Small intestine (tissue), 7 donors: ENCODE measurements at regions not wholly inside any gene's neighbourhood (a gene's known extent, or its start where the extent isn't known, plus 50 kb on each side); places are given as distances from the start of the nearest gene placed in this dataset.
A peak's percentile ranks its signal among the peaks of the same experiment; 100 is the strongest.

Experiments used
- DNase-seq, 2 donors: peaks; one replicate each; pipeline versions ENCODE4 v3.0.0 to v3.0.0-alpha.2; 2013
- FAIRE-seq: peaks from 2 replicates; lab custom pipeline; 2012; peaks lifted over from hg19 to GRCh38; lab: Jason Lieb, UNC
- H3K27ac ChIP-seq, 3 donors: one replicate each; pipeline ENCODE4 v1.5.1; 2013; ENCODE audit warnings: low read length in 2 of 3, mild to moderate bottlenecking in 2 of 3, control low read depth in 1 of 3, inconsistent platforms in 1 of 3, low read depth in 1 of 3, moderate library complexity in 1 of 3
- H3K27me3 ChIP-seq, 3 donors: one replicate each; pipeline ENCODE4 v1.6.1; 2013; ENCODE audit warnings: low read length in 3 of 3, inconsistent platforms in 1 of 3; ENCODE audit not compliant: control insufficient read depth in 3 of 3, insufficient read depth in 3 of 3
- H3K36me3 ChIP-seq, 3 donors: one replicate each; pipeline ENCODE4 v1.6.1; 2013; ENCODE audit warnings: low read length in 3 of 3, inconsistent platforms in 1 of 3, low read depth in 1 of 3, mild to moderate bottlenecking in 1 of 3, moderate library complexity in 1 of 3; ENCODE audit not compliant: control insufficient read depth in 3 of 3, insufficient read depth in 2 of 3
- H3K4me1 ChIP-seq, 3 donors: one replicate each; pipeline ENCODE4 v1.6.1; 2013; ENCODE audit warnings: low read length in 2 of 3, inconsistent platforms in 1 of 3, low read depth in 1 of 3, mild to moderate bottlenecking in 1 of 3, moderate library complexity in 1 of 3; ENCODE audit not compliant: control insufficient read depth in 3 of 3, insufficient read depth in 2 of 3
- H3K4me3 ChIP-seq, 3 donors: one replicate each; pipeline ENCODE4 v1.5.1; 2013; ENCODE audit warnings: low read length in 3 of 3, control low read depth in 1 of 3, inconsistent platforms in 1 of 3, low read depth in 1 of 3, mild to moderate bottlenecking in 1 of 3, moderate library complexity in 1 of 3
- H3K9me3 ChIP-seq, 2 donors: one replicate each; pipeline ENCODE4 v1.6.1; 2013; ENCODE audit warnings: low read depth in 1 of 2, low read length in 1 of 2; ENCODE audit not compliant: control insufficient read depth in 2 of 2, insufficient read depth in 1 of 2
- WGBS, 3 donors: extraction: QIAGEN DNeasy Blood & Tissue Kit; methylation state at CpG; one replicate each; pipeline ENCODE4 v1.1.7; 2013; 5-methylcytosine and 5-hydroxymethylcytosine counted together
- donor health status: healthy with polysubstance abuse.
- donor health status: control.
- donor health status: control.
- donor health status: Bipolar disorder and iron deficiency.
- donor health status: healthy.

DNA sequence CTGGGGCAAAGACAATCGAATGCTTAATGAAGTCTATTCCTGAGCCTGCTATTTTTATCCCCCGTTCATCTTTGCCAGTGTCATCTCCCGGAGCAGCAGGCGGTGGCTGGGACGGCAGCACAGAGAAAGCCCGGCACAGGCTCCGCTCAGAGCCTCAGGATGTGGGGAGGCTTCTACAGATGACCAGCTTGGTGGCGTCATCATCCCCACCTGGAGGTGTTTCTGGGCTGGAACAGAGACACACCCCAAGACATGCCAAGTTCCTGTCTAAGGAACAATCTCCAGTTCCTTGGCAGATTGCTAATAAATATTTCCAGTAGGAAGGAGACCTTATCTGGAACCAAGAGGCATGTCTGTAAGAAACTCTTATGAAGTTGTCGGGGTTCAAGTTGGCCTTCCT, 552.4 kb upstream of the MGMT start:
- no peak for FAIRE-seq

GRCh38 chr10:128915630-128916029, 551.4 kb upstream of the MGMT start:
- H3K27me3 ChIP-seq: no peaks in the 10 kb centered on the region
- H3K27ac ChIP-seq: no peak overlapping the region
- FAIRE-seq (no peak), DNase-seq (no peak)
- no peaks in the 10 kb centered on the region for H3K36me3 ChIP-seq
- no peaks in the 10 kb centered on the region for H3K4me1 ChIP-seq
- H3K9me3 ChIP-seq: no peaks in the 10 kb centered on the region
- 86 to 87% (median 87%) methylated on average over 10 of the region's 10 CpGs for whole genome bisulfite sequencing, 3 donors
- no peak overlapping the region for H3K4me3 ChIP-seq

More for the DNA sequence above, 552.4 kb upstream of the MGMT start:
- Histone ChIP-seq H3K36me3 (no peaks in the 10 kb centered on the region), H3K9me3 (no peaks in the 10 kb centered on the region), H3K27ac (no peak overlapping the region), H3K4me1 (no peaks in the 10 kb centered on the region), H3K4me3 (no peak overlapping the region), H3K27me3 (no peaks in the 10 kb centered on the region)
- 74 to 85% (median 79%) methylated on average over 9 of the region's 9 CpGs for WGBS, 3 donors
- no peak for DNase-seq

GRCh38 chr10:128916383-128916782, 550.7 kb upstream of the MGMT start:
- no peak for FAIRE-seq
- H3K27ac ChIP-seq: no peak overlapping the region
- no peak for DNase-seq
- no peak overlapping the region for H3K4me3 ChIP-seq
- H3K27me3 ChIP-seq: no peaks in the 10 kb centered on the region
- no peaks in the 10 kb centered on the region for H3K9me3 ChIP-seq
- no peaks in the 10 kb centered on the region for H3K4me1 ChIP-seq
- no peaks in the 10 kb centered on the region for H3K36me3 ChIP-seq
- 68 to 74% (median 71%) methylated on average over 4 of the region's 4 CpGs for WGBS, 3 donors

GRCh38 chr10:128921389-128922022, 545.5 kb upstream of the MGMT start:
- Histone ChIP-seq H3K27me3 (no peaks in the 10 kb centered on the region), H3K9me3 (no peaks in the 10 kb centered on the region), H3K4me1 (no peaks in the 10 kb centered on the region), H3K4me3 (no peak overlapping the region), H3K27ac (no peak overlapping the region), H3K36me3 (no peaks in the 10 kb centered on the region)
- FAIRE-seq (no peak), DNase-seq (no peak)
- 71 to 81% (median 72%) methylated on average over 8 of the region's 8 CpGs for WGBS, 3 donors

DNA sequence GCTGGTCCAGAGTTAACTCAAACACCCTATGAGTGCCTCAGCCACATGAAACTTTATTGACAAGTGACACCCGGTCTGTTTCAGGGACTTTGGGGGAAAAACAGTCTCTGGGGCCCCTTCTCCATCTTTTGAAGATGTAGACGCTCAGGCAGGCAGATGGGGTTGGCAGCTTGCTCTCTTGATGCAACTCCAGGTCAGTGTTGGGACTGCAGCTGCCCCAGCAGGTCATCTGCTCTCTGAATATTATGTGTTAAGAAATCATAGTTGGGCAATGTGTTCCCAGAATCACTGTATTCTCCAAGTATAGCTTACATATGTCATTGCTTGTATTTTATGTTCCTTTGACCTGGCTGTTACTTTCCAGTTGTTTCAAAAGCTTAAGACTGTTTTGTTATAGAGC, 544.9 kb upstream of the MGMT start:
- 34 to 67% (median 63%) methylated on average over 2 of the region's 2 CpGs for WGBS, 3 donors
- FAIRE-seq (no peak), DNase-seq (peak in 1 of 2 donors; percentile 15)
- Histone ChIP-seq H3K4me3 (no peak overlapping the region), H3K27me3 (no peaks in the 10 kb centered on the region), H3K36me3 (no peaks in the 10 kb centered on the region), H3K9me3 (no peaks in the 10 kb centered on the region), H3K27ac (no peak overlapping the region), H3K4me1 (no peaks in the 10 kb centered on the region)

DNA sequence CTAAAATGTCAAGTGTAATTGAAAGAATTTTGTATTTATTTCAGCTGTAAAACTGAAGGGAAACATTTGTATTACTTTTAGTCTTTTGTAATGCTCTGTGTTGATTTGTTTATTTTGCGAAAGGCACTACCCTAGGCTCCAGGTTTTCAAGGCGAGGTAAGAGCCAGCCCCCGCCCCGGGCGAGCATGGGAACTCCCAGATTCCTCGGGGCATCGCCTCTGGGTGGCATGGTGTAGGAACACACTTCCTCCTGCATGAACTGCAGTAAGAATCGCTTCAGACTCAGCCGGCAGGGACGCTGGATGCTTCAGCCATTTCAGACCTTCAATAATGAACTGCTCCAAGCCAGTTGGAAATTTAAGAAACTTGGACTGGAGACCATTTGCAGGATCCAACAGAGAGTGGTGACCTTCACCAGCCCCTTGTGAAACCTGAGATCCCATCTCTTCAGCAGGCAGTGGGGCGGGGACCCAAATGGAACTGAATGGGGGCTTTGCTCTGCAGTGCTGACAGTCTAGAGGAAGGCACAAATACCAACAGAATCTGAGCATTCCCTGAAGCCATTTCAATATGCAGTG, 544.3 kb upstream of the MGMT start:
- no peak overlapping the region for H3K4me3 ChIP-seq
- H3K9me3 ChIP-seq: no peaks in the 10 kb centered on the region
- no peak overlapping the region for H3K27ac ChIP-seq
- H3K27me3 ChIP-seq: no peaks in the 10 kb centered on the region
- no peaks in the 10 kb centered on the region for H3K4me1 ChIP-seq
- DNase-seq (no peak), FAIRE-seq (no peak)
- no peaks in the 10 kb centered on the region for H3K36me3 ChIP-seq
- 45 to 59% (median 53%) methylated on average over 11 of the region's 11 CpGs for WGBS, 3 donors

GRCh38 chr10:128924918-128925317, 542.1 kb upstream of the MGMT start:
- DNase-seq: no peak
- Histone ChIP-seq H3K36me3 (no peaks in the 10 kb centered on the region), H3K9me3 (no peaks in the 10 kb centered on the region), H3K4me3 (no peak overlapping the region), H3K4me1 (no peaks in the 10 kb centered on the region), H3K27me3 (no peaks in the 10 kb centered on the region), H3K27ac (no peak overlapping the region)
- 88 to 98% (median 91%) methylated on average over 4 of the region's 4 CpGs for WGBS, 3 donors
- no peak for FAIRE-seq

DNA sequence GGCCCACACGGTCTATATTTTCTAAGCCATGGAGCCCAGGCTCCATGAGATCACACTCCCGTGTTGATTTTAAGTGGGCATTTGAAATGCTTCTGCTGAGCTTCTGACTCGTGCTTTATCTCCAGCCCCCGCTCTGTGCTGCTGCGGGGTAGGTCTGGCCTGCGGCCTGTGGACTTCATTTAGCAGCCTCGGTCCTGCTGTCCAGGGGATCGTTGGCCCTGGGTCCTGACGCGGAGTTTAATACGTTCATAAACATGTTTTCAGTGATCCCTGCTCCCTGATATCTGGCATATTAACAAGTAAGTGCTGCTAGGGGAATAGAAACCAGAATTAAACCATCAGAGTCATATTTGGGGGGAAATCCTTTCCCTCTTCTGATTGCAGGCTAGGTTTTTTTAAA, 540.3 kb upstream of the MGMT start:
- 76 to 79% (median 79%) methylated on average over 11 of the region's 11 CpGs for WGBS, 3 donors
- no peak overlapping the region for H3K27ac ChIP-seq
- H3K4me3 ChIP-seq: no peak overlapping the region
- no peaks in the 10 kb centered on the region for H3K4me1 ChIP-seq
- DNase-seq: no peak
- no peaks in the 10 kb centered on the region for H3K9me3 ChIP-seq
- no peaks in the 10 kb centered on the region for H3K27me3 ChIP-seq
- no peak for FAIRE-seq
- no peaks in the 10 kb centered on the region for H3K36me3 ChIP-seq
